H1 (cell line): ENCODE measurements at regions not wholly inside any gene's neighbourhood (a gene's known extent, or its start where the extent isn't known, plus 50 kb on each side); places are given as distances from the start of the nearest gene placed in this dataset.

Experiments used
- CTCF ChIA-PET: fragments of 300-600 bp; sonication (Branson Sonifier 250); formaldehyde crosslinking; loops from one replicate; lab custom pipeline; 2021; ENCODE audit not compliant: partially characterized antibody; lab: Charles Lee
- POLR2A ChIA-PET: fragments of 300-600 bp; sonication (Branson Sonifier 250); formaldehyde crosslinking; loops from one replicate; lab custom pipeline; 2021; ENCODE audit warnings: inconsistent platforms; ENCODE audit not compliant: partially characterized antibody; lab: Charles Lee
- DNase-seq, 2 experiments: peaks; one replicate each; pipeline versions ENCODE4 v3.0.0 to v3.0.0-alpha.2; 2010 to 2022; ENCODE audit warnings: low spot score in 2 of 2, low read depth in 1 of 2, mixed read lengths in 1 of 2
- FAIRE-seq: peaks from 2 replicates; lab custom pipeline; 2011; peaks lifted over from hg19 to GRCh38; lab: Jason Lieb, UNC
- H2AFZ ChIP-seq: 2 replicates; pipeline ENCODE4 v1.8.1; 2012; ENCODE audit warnings: low read length, inconsistent platforms
- H2AK5ac ChIP-seq: 2 replicates; pipeline ENCODE4 v1.6.1; 2013; ENCODE audit warnings: low read depth, low read length
- H2BK120ac ChIP-seq: replicated peaks from 2 replicates; pipeline ENCODE3; 2013; ENCODE audit warnings: low read depth, low read length, inconsistent platforms
- H2BK12ac ChIP-seq: 2 replicates; pipeline ENCODE4 v1.6.1; 2013; ENCODE audit warnings: low read depth, low read length
- H2BK15ac ChIP-seq: 2 replicates; pipeline ENCODE4 v1.6.1; 2013; ENCODE audit warnings: low read length
- H2BK20ac ChIP-seq: 2 replicates; pipeline ENCODE4 v1.6.1; 2013; ENCODE audit warnings: low read length
- H2BK5ac ChIP-seq: 2 replicates; pipeline ENCODE4 v1.6.1; 2013; ENCODE audit warnings: low read depth, low read length
- H3K14ac ChIP-seq: 2 replicates; pipeline ENCODE4 v1.6.1; 2013; ENCODE audit warnings: inconsistent platforms; ENCODE audit not compliant: insufficient read length
- H3K18ac ChIP-seq: 2 replicates; pipeline ENCODE4 v1.6.1; 2013; ENCODE audit warnings: low read length; ENCODE audit errors: extremely low read depth
- H3K23ac ChIP-seq: 2 replicates; pipeline ENCODE4 v1.6.1; 2013; ENCODE audit warnings: inconsistent platforms; ENCODE audit not compliant: insufficient read length
- H3K23me2 ChIP-seq: 2 replicates; pipeline ENCODE4 v1.6.1; 2013; ENCODE audit warnings: low read depth, low read length
- H3K27ac ChIP-seq: 2 replicates; pipeline ENCODE4 v1.6.1; 2011; ENCODE audit warnings: low read depth, low read length, inconsistent platforms
- H3K27me3 ChIP-seq, 4 experiments: replicated peaks in 1 of 4; 1 replicate in 1 of 4; 2 replicates in 3 of 4; pipeline versions ENCODE4 v1.6.1 to v1.8.1; 2011 to 2013; ENCODE audit warnings: low read length in 3 of 4, mild to moderate bottlenecking in 3 of 4, inconsistent platforms in 2 of 4, mixed read lengths in 2 of 4, moderate library complexity in 1 of 4; ENCODE audit not compliant: control insufficient read depth in 3 of 4, insufficient read depth in 3 of 4; ENCODE audit errors: extremely low read depth in 1 of 4
- H3K36me3 ChIP-seq, 4 experiments: 2 replicates each; pipeline versions ENCODE4 v1.6.1 to v1.8.1; 2011 to 2013; ENCODE audit warnings: mild to moderate bottlenecking in 4 of 4, low read length in 3 of 4, moderate library complexity in 2 of 4, control low read depth in 1 of 4, inconsistent platforms in 1 of 4; ENCODE audit not compliant: insufficient read depth in 4 of 4, control insufficient read depth in 2 of 4
- H3K4ac ChIP-seq: replicated peaks from 2 replicates; pipeline ENCODE3; 2013; ENCODE audit warnings: low read length, low read depth, mixed read lengths, inconsistent platforms; ENCODE audit not compliant: insufficient read length
- H3K4me1 ChIP-seq, 4 experiments: replicated peaks in 1 of 4; 1 replicate in 1 of 4; 2 replicates in 3 of 4; pipeline versions ENCODE4 v1.6.1 to v1.8.1; 2011 to 2013; ENCODE audit warnings: low read length in 3 of 4, inconsistent platforms in 2 of 4, mixed read lengths in 1 of 4; ENCODE audit not compliant: insufficient read depth in 4 of 4, control insufficient read depth in 3 of 4
- H3K4me2 ChIP-seq, 2 experiments: 2 replicates each; pipeline versions ENCODE4 v1.6.1 to v1.8.1; 2011 to 2013; ENCODE audit warnings: low read depth in 2 of 2, low read length in 2 of 2, control low read depth in 1 of 2, inconsistent platforms in 1 of 2, mild to moderate bottlenecking in 1 of 2; ENCODE audit not compliant: insufficient read depth in 1 of 2
- H3K4me3 ChIP-seq, 4 experiments: fragments of 200-600, 300-600 bp in 1 of 4; sonication (generic), shearing (Covaris generic), sonication (Bioruptor Twin) in 1 of 4; 2 replicates each; pipeline versions ENCODE4 v1.5.1 to v1.8.1; 2011 to 2016; ENCODE audit warnings: low read length in 4 of 4, low read depth in 3 of 4, control low read depth in 2 of 4, inconsistent platforms in 2 of 4, mild to moderate bottlenecking in 2 of 4, mixed read lengths in 1 of 4, moderate library complexity in 1 of 4; ENCODE audit not compliant: insufficient read depth in 2 of 4; ENCODE audit errors: extremely low read depth in 1 of 4
- H3K56ac ChIP-seq: replicated peaks from 2 replicates; pipeline ENCODE3; 2013; ENCODE audit warnings: low read depth, mild to moderate bottlenecking, mixed read lengths, low read length, inconsistent platforms; ENCODE audit not compliant: insufficient read length
- H3K79me1 ChIP-seq: 2 replicates; pipeline ENCODE4 v1.6.1; 2013; ENCODE audit warnings: low read depth, low read length, control low read depth
- H3K79me2 ChIP-seq, 2 experiments: 2 replicates each; pipeline versions ENCODE4 v1.6.1 to v1.8.1; 2012 to 2013; ENCODE audit warnings: low read length in 2 of 2, mild to moderate bottlenecking in 2 of 2, inconsistent platforms in 1 of 2; ENCODE audit not compliant: insufficient read depth in 2 of 2, control insufficient read depth in 1 of 2
- H3K9ac ChIP-seq, 4 experiments: replicated peaks in 1 of 4; 1 replicate in 1 of 4; 2 replicates in 3 of 4; pipeline versions ENCODE4 v1.6.1 to v1.8.1; 2011 to 2013; ENCODE audit warnings: low read depth in 3 of 4, low read length in 3 of 4, control low read depth in 2 of 4, mild to moderate bottlenecking in 2 of 4, moderate library complexity in 2 of 4, inconsistent platforms in 1 of 4; ENCODE audit errors: extremely low read depth in 1 of 4
- H3K9me3 ChIP-seq, 2 experiments: 2 replicates each; pipeline versions ENCODE4 v1.6.1 to v1.8.1; 2012 to 2013; ENCODE audit warnings: mild to moderate bottlenecking in 2 of 2, moderate library complexity in 2 of 2, control low read depth in 1 of 2, inconsistent platforms in 1 of 2, low read depth in 1 of 2, low read length in 1 of 2, mixed read lengths in 1 of 2; ENCODE audit not compliant: insufficient read depth in 2 of 2
- H4K20me1 ChIP-seq, 2 experiments: replicated peaks in 1 of 2; 2 replicates each; pipeline versions ENCODE3 to v1.8.1; 2011 to 2013; ENCODE audit warnings: inconsistent platforms in 2 of 2, low read length in 2 of 2, mild to moderate bottlenecking in 1 of 2; ENCODE audit not compliant: insufficient read depth in 2 of 2, control insufficient read depth in 1 of 2
- H4K5ac ChIP-seq: 2 replicates; pipeline ENCODE4 v1.6.1; 2013; ENCODE audit warnings: low read length, low read depth, mixed read lengths, inconsistent platforms; ENCODE audit not compliant: insufficient read length
- H4K8ac ChIP-seq: 2 replicates; pipeline ENCODE4 v1.8.0; 2013; ENCODE audit warnings: mild to moderate bottlenecking, moderate library complexity, low read length, inconsistent platforms; ENCODE audit not compliant: insufficient read depth; ENCODE audit errors: extremely low read depth
- H4K91ac ChIP-seq: replicated peaks from 2 replicates; pipeline ENCODE3; 2013; ENCODE audit warnings: low read length, mixed read lengths, inconsistent platforms; ENCODE audit not compliant: insufficient read length
- BACH1 ChIP-seq: IDR thresholded peaks from 2 replicates; pipeline ENCODE4 v1.6.1; 2012; ENCODE audit warnings: low read length, improper control_type of control experiment
- BRCA1 ChIP-seq: IDR thresholded peaks from 2 replicates; pipeline ENCODE4 v1.6.1; 2012; ENCODE audit warnings: low read depth, low read length, improper control_type of control experiment
- CREB1 ChIP-seq: IDR thresholded peaks from 2 replicates; pipeline ENCODE4 v1.6.1; 2012; ENCODE audit warnings: inconsistent platforms
- HDAC2 ChIP-seq, 2 experiments: fragments of 300-600 bp in 1 of 2; sonication (generic) in 1 of 2; IDR thresholded peaks; 2 replicates each; pipeline ENCODE4 v1.6.1; 2011 to 2012; ENCODE audit warnings: low read depth in 2 of 2, low read length in 2 of 2, mild to moderate bottlenecking in 2 of 2, moderate library complexity in 2 of 2, borderline replicate concordance in 1 of 2, inconsistent platforms in 1 of 2
- JUN ChIP-seq: IDR thresholded peaks from 2 replicates; pipeline ENCODE4 v1.6.1; 2011; ENCODE audit warnings: low read depth, mild to moderate bottlenecking, improper control_type of control experiment, low read length
- KDM1A ChIP-seq: fragments of 200-600, 300-600 bp; sonication (generic); IDR thresholded peaks from 2 replicates; pipeline ENCODE4 v1.7.1; 2016; ENCODE audit warnings: mild to moderate bottlenecking, low read length, borderline replicate concordance
- KDM4A ChIP-seq: IDR thresholded peaks from one replicate; pipeline ENCODE4 v1.7.1; 2012; ENCODE audit warnings: low read depth, mild to moderate bottlenecking, moderate library complexity, low read length, inconsistent platforms; ENCODE audit not compliant: severe bottlenecking
- MAFK ChIP-seq: IDR thresholded peaks from 2 replicates; pipeline ENCODE4 v1.6.1; 2012; ENCODE audit warnings: low read depth, mild to moderate bottlenecking, improper control_type of control experiment, low read length
- NRF1 ChIP-seq: IDR thresholded peaks from 2 replicates; pipeline ENCODE4 v1.6.1; 2011; ENCODE audit warnings: mild to moderate bottlenecking, low read depth, low read length, improper control_type of control experiment
- SRF ChIP-seq: IDR thresholded peaks from 2 replicates; pipeline ENCODE4 v1.6.1; 2011; ENCODE audit warnings: mild to moderate bottlenecking, low read depth, low read length, moderate library complexity
- ZNF274 ChIP-seq: IDR thresholded peaks from 2 replicates; pipeline ENCODE4 v1.7.0; 2012; ENCODE audit warnings: low read length, borderline replicate concordance; ENCODE audit errors: extremely low read depth
- WGBS, 2 experiments: shearing (Covaris generic) in 1 of 2; methylation state at CpG; one replicate each; pipeline versions ENCODE4 v1.1.6 to v1.1.7; 2013 to 2015; ENCODE audit warnings: low lambda C conversion rate in 2 of 2, mixed read lengths in 2 of 2, inconsistent platforms in 1 of 2, low coverage in 1 of 2, missing lambda C conversion rate in 1 of 2; ENCODE audit not compliant: insufficient replicate concordance in 2 of 2, insufficient coverage in 1 of 2, insufficient read length in 1 of 2; ENCODE audit errors: extremely low coverage in 1 of 2, missing lambda C conversion rate in 1 of 2; 5-methylcytosine and 5-hydroxymethylcytosine counted together
- TF ChIP-seq, protein P1 (sequence below): IDR thresholded peaks from 2 replicates; pipeline ENCODE4 v1.6.1; 2011; ENCODE audit warnings: low read length, improper control_type of control experiment

GRCh38 chr3:140821493-140821892 is 120.1 kb upstream of the SLC25A36 start:
- H3K27ac ChIP-seq: no peak overlapping the region
- H3K18ac ChIP-seq: no peak overlapping the region
- H3K4me3 ChIP-seq: no peak overlapping the region
- no peak overlapping the region for H2BK20ac ChIP-seq
- H2BK12ac ChIP-seq: no peak overlapping the region
- H3K27me3 ChIP-seq: no peaks in the 10 kb centered on the region
- H3K14ac ChIP-seq: no peak overlapping the region
- H3K79me1 ChIP-seq: no peaks in the 10 kb centered on the region
- no peak overlapping the region for H2BK5ac ChIP-seq
- H3K23ac ChIP-seq: no peak overlapping the region
- H3K4me1 ChIP-seq: peaks cover 2 to 6% (median 3%) of the 10 kb centered on the region in 4 experiments; a peak in 2 of 7 replicates
- H4K20me1 ChIP-seq: no peaks in the 10 kb centered on the region
- 85% methylated on average over 2 of the region's 2 CpGs; no CpG with 5 or more reads in 1 of the 2 experiments for WGBS, 2 experiments
- no peak overlapping the region for H2AK5ac ChIP-seq
- H2AFZ ChIP-seq: no peak overlapping the region
- no peaks in the 10 kb centered on the region for H3K9me3 ChIP-seq
- no peak overlapping the region for H4K91ac ChIP-seq
- H3K36me3 ChIP-seq: no peaks in the 10 kb centered on the region
- H2BK15ac ChIP-seq: no peak overlapping the region
- H4K5ac ChIP-seq: no peak overlapping the region
- H4K8ac ChIP-seq: no peak overlapping the region
- no peaks in the 10 kb centered on the region for H3K79me2 ChIP-seq
- H2BK120ac ChIP-seq: no peak overlapping the region
- no peak overlapping the region for H3K9ac ChIP-seq
- DNase-seq (no peak), FAIRE-seq (no peak)
- ChIA-PET POLR2A (no interaction called here), CTCF (interaction anchor here (0.7 to 1.6 kb wide), 4 partner anchors 10 to 366 kb away, joined by 3 read pairs; no protein-coding TSS in a partner anchor)
- H3K23me2 ChIP-seq: no peaks in the 10 kb centered on the region
- H3K4ac ChIP-seq: no peak overlapping the region
- H3K4me2 ChIP-seq: no peak overlapping the region
- H3K56ac ChIP-seq: no peak overlapping the region
- TF ChIP-seq HDAC2 (IDR thresholded peaks at IDR 0.05; ENCODE audit: borderline replicate concordance in 1 of 2, low read depth in 2 of 2, low read length in 2 of 2) (no peak), BRCA1 (no peak), CREB1 (no peak), KDM1A (no peak), KDM4A (no peak), NRF1 (no peak), BACH1 (no peak), MAFK (no peak), JUN (no peak), ZNF274 (no peak), SRF (no peak)
- TF ChIP-seq, protein P1, sequence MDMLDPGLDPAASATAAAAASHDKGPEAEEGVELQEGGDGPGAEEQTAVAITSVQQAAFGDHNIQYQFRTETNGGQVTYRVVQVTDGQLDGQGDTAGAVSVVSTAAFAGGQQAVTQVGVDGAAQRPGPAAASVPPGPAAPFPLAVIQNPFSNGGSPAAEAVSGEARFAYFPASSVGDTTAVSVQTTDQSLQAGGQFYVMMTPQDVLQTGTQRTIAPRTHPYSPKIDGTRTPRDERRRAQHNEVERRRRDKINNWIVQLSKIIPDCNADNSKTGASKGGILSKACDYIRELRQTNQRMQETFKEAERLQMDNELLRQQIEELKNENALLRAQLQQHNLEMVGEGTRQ: no peak
